Fibroblast of lung (primary cell): ENCODE measurements at regions not wholly inside any gene's neighbourhood (a gene's known extent, or its start where the extent isn't known, plus 50 kb on each side); places are given as distances from the start of the nearest gene placed in this dataset.

Experiments
- CTCF ChIP-seq, 2 donors: IDR thresholded peaks in 1 of 2; conservative IDR thresholded peaks in 1 of 2; 1 replicate in 1 of 2; 2 replicates in 1 of 2; pipeline ENCODE4 v1.5.1; 2011 to 2012; ENCODE audit warnings: low read length in 2 of 2, control low read depth in 1 of 2, inconsistent platforms in 1 of 2, low read depth in 1 of 2, mild to moderate bottlenecking in 1 of 2
- EZH2 ChIP-seq: IDR thresholded peaks from 2 replicates; pipeline ENCODE4 v1.5.1; 2012; ENCODE audit warnings: low read length, control low read depth, mild to moderate bottlenecking; ENCODE audit errors: missing control alignments

- TF ChIP-seq EZH2 (no peak), CTCF (conservative IDR thresholded peaks at IDR 0.05 in 1 of 2, IDR thresholded peaks at IDR 0.05 in 1 of 2; ENCODE audit: low read depth in 1 of 2, low read length in 2 of 2) (peak; percentile 53 to 65)
Observed at GRCh38 chr21:28781602-28782276, 210.9 kb downstream of the LTN1 start.
